Colonic mucosa (tissue), 4 donors: ENCODE measurements at regions not wholly inside any gene's neighbourhood (a gene's known extent, or its start where the extent isn't known, plus 50 kb on each side); places are given as distances from the start of the nearest gene placed in this dataset.

Source experiments
- DNase-seq: peaks from one replicate; pipeline ENCODE4 v3.0.0-alpha.2; 2020
- H3K27ac ChIP-seq: fragments of 200-600 bp; one replicate; pipeline ENCODE4 v1.8.0; 2021
- H3K27me3 ChIP-seq: fragments of 200-600 bp; one replicate; pipeline ENCODE4 v1.8.0; 2021
- H3K36me3 ChIP-seq: fragments of 200-600 bp; one replicate; pipeline ENCODE4 v1.8.0; 2021
- H3K4me1 ChIP-seq: fragments of 200-600 bp; one replicate; pipeline ENCODE4 v1.8.0; 2021; ENCODE audit warnings: mild to moderate bottlenecking
- H3K4me3 ChIP-seq: fragments of 200-600 bp; one replicate; pipeline ENCODE4 v1.8.0; 2021
- H3K9ac ChIP-seq, 2 donors: one replicate each; pipeline ENCODE4 v1.7.0; 2013; ENCODE audit warnings: control low read depth in 2 of 2, low read depth in 2 of 2, low read length in 2 of 2
- H3K9me3 ChIP-seq: fragments of 200-600 bp; one replicate; pipeline ENCODE4 v1.8.0; 2021
- CTCF ChIP-seq: fragments of 200-600 bp; IDR thresholded peaks from one replicate; pipeline ENCODE4 v1.8.0; 2022; ENCODE audit warnings: antibody characterized with exemption, mild to moderate bottlenecking
- intact Hi-C: fragments of 100-400 bp; cut with DNase I; formaldehyde crosslinking; loops from one replicate; pipeline ENCODE4 v1.14.1; 2022
- donor health status: healthy.
- donor health status: DM: no; HTN: no; CAD: no.
- donor health status: DM: no; HTN: no; CAD: no.

- no peaks in the 10 kb centered on the region for H3K27me3 ChIP-seq
- intact Hi-C loops, result no loop called here
- H3K9me3 ChIP-seq, result no peaks in the 10 kb centered on the region
- H3K4me1 ChIP-seq, result no peaks in the 10 kb centered on the region
- H3K36me3 ChIP-seq, result no peaks in the 10 kb centered on the region
- no peak for DNase-seq
- no peak overlapping the region for H3K9ac ChIP-seq
- no peak for TF ChIP-seq CTCF
- no peak overlapping the region for H3K27ac ChIP-seq
- no peak overlapping the region for H3K4me3 ChIP-seq
Measured at GRCh38 chr5:30050056-30050815, 1143.2 kb upstream of the CDH6 start.

- Histone ChIP-seq H3K27ac (no peak overlapping the region), H3K36me3 (no peaks in the 10 kb centered on the region), H3K4me1 (no peaks in the 10 kb centered on the region), H3K9ac (no peak overlapping the region), H3K27me3 (no peaks in the 10 kb centered on the region), H3K4me3 (no peak overlapping the region), H3K9me3 (no peaks in the 10 kb centered on the region)
- no peak for DNase-seq
- intact Hi-C loops, result no loop called here
- no peak for TF ChIP-seq CTCF
Measured at GRCh38 chr5:30042677-30043076, 1150.8 kb upstream of the CDH6 start.

GRCh38 chr5:30041831-30042385 is 1151.6 kb upstream of the CDH6 start:
- no peak for DNase-seq
- no peak overlapping the region for H3K9ac ChIP-seq
- H3K9me3 ChIP-seq, result no peaks in the 10 kb centered on the region
- H3K27me3 ChIP-seq, result no peaks in the 10 kb centered on the region
- intact Hi-C loops, result no loop called here
- no peak overlapping the region for H3K4me3 ChIP-seq
- H3K27ac ChIP-seq, result no peak overlapping the region
- TF ChIP-seq CTCF, result no peak
- H3K4me1 ChIP-seq, result no peaks in the 10 kb centered on the region
- no peaks in the 10 kb centered on the region for H3K36me3 ChIP-seq

GRCh38 chr5:30041291-30041690 is 1152.2 kb upstream of the CDH6 start:
- no peak overlapping the region for H3K9ac ChIP-seq
- H3K36me3 ChIP-seq, result no peaks in the 10 kb centered on the region
- H3K9me3 ChIP-seq, result no peaks in the 10 kb centered on the region
- intact Hi-C loops, result no loop called here
- H3K27ac ChIP-seq, result no peak overlapping the region
- no peak for TF ChIP-seq CTCF
- H3K4me3 ChIP-seq, result no peak overlapping the region
- no peak for DNase-seq
- no peaks in the 10 kb centered on the region for H3K27me3 ChIP-seq
- no peaks in the 10 kb centered on the region for H3K4me1 ChIP-seq

- H3K4me3 ChIP-seq, result no peak overlapping the region
- no peak for TF ChIP-seq CTCF
- no peak overlapping the region for H3K9ac ChIP-seq
- H3K36me3 ChIP-seq, result no peaks in the 10 kb centered on the region
- DNase-seq, result peak; percentile 20
- no peaks in the 10 kb centered on the region for H3K27me3 ChIP-seq
- H3K27ac ChIP-seq, result no peak overlapping the region
- no peaks in the 10 kb centered on the region for H3K4me1 ChIP-seq
- intact Hi-C loops, result no loop called here
- H3K9me3 ChIP-seq, result no peaks in the 10 kb centered on the region
Measured at GRCh38 chr5:30040488-30041118, 1152.9 kb upstream of the CDH6 start.
